AG09309 (cell line): ENCODE measurements at regions not wholly inside any gene's neighbourhood (a gene's known extent, or its start where the extent isn't known, plus 50 kb on each side); places are given as distances from the start of the nearest gene placed in this dataset.

Experiments used
- DNase-seq: peaks from one replicate; pipeline ENCODE4 v3.0.0-alpha.2; 2010; ENCODE audit warnings: low read depth
- H3K4me3 ChIP-seq: 2 replicates; pipeline ENCODE4 v1.5.1; 2011; ENCODE audit warnings: mild to moderate bottlenecking, low read depth, low read length, moderate library complexity; ENCODE audit not compliant: control insufficient read depth
- CTCF ChIP-seq: IDR thresholded peaks from 2 replicates; pipeline ENCODE4 v1.5.1; 2011; ENCODE audit warnings: mild to moderate bottlenecking, low read depth, low read length, inconsistent platforms; ENCODE audit not compliant: insufficient read depth, control insufficient read depth; ENCODE audit errors: missing control alignments

- TF ChIP-seq CTCF: no peak
- DNase-seq: no peak
- H3K4me3 ChIP-seq: no peak overlapping the region
Measured at GRCh38 chr11:80443177-80443576, 1002.3 kb upstream of the TENM4 start.

DNA sequence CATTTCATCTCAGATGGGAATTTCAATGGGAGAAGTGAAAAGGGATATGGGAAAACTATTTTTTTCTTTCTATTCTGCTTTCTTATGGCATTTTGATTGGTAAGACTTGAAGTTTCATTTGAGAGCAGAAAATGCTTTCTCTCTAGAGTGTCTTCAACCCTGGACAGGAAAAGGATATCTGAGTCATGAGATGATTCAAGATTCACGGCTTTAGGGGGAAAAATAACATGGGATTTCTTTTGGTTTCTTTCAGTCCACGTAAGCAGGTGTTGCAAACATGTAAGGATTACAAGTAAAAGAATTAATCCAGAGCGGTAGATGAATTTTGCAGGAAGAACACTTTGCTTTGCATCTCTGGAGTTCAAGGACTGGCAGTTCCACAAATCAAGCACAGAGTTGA lies 1001.0 kb upstream of the TENM4 start:
- TF ChIP-seq CTCF: no peak
- H3K4me3 ChIP-seq: no peak overlapping the region
- DNase-seq: no peak

DNA sequence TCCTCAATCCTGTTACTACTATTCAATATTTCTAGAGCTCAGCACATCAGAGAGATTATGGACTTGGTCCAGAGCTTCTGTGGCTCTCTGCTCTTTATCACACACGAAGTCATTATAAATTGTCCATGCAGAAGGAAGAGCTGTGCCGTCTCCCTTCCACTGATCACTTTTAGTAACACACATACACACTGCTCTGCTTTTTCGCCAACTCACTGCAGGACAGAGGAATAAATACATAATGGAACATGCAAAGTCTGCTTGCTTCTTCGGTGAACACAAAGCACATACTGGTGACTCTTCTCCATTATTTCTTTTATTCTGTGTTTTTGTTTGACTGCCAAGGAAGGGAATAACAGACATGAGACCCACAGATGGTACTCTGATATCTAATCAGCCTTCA lies 1000.0 kb upstream of the TENM4 start:
- no peak for TF ChIP-seq CTCF
- no peak overlapping the region for H3K4me3 ChIP-seq
- no peak for DNase-seq

- no peak for DNase-seq
- no peak overlapping the region for H3K4me3 ChIP-seq
- no peak for TF ChIP-seq CTCF
Measured at GRCh38 chr11:80436547-80436946, 995.7 kb upstream of the TENM4 start.

DNA sequence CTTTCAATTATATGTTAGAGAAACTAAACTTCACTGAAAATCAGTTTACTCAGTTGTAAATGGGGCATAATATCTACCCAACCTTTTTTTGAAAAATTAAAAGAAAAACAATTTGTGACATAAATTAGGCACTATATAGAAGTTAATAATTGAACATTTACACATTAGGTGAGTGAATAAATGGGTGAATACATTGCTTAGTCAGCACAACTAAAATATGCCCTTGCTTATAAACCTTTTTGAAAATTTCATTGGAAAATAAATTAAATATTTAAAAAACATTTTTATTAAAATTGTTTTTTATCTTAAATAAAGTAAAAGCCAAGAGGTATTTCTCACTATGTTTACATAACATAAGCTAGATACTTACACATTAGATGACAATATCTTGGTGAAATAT lies 994.5 kb upstream of the TENM4 start:
- DNase-seq: no peak
- TF ChIP-seq CTCF: no peak
- no peak overlapping the region for H3K4me3 ChIP-seq

DNA sequence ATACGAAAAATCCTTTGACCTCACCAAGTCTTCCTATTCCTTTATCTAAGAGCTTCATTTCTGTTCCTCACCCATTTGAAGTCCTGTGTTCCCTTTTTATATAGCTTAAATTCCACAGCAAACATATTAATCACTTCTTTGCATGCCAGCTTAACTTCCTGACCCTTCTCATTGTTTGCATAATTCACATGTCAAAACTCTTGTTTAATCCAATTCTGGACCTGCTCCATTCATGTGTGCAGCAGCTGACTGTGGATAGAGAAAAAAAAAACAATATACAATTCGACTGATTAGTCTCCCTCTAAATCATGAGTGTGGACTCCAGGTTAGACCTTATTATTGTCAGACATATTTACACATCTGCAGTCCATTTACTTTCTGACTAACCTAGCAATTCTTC lies 991.2 kb upstream of the TENM4 start:
- H3K4me3 ChIP-seq: no peak overlapping the region
- DNase-seq: no peak
- no peak for TF ChIP-seq CTCF

DNA sequence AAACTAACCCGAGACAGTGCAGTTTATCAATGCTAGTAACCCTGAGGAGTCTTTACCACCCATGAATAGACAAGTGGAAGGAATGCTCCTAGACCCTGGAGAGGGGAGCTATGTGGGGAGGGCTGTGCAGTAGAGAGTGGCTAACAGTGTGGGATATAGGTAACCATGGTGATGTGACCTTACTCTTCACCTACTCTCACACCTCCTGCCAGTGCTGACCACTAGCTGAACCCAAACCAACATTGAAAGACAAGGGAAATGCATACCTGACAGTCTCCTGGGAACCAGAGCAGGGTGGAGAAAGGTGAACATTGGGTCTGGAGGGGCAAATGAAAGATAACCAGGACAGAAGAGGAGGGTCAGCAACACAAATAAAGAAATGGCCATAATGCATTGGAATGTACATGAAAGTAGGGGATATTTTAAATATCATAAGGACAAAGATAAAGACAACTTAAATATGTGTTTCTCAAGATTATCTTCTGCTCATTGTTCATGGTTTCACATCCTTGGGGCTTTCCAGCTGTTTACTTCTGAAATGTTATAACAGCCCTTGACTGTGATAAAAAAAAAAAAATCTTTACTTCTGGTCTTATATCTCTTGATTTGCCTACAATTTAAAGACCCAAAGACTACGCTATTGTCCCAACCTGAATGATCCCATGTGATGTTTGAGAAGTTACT lies 983.3 kb upstream of the TENM4 start:
- TF ChIP-seq CTCF: no peak
- DNase-seq: no peak
- no peak overlapping the region for H3K4me3 ChIP-seq
